Transverse colon (tissue), 4 donors: ENCODE measurements at regions not wholly inside any gene's neighbourhood (a gene's known extent, or its start where the extent isn't known, plus 50 kb on each side); places are given as distances from the start of the nearest gene placed in this dataset.

Experiments used
- CTCF ChIP-seq, 5 experiments: fragments of 200-600 bp in 3 of 5; fragments of 450-650 bp in 2 of 5; sonication (generic) in 3 of 5; IDR thresholded peaks; 1 replicate in 2 of 5; 2 replicates in 3 of 5; pipeline ENCODE4 v1.5.1; 2016 to 2017; ENCODE audit warnings: antibody characterized with exemption in 5 of 5, inconsistent platforms in 3 of 5, mild to moderate bottlenecking in 2 of 5, moderate library complexity in 1 of 5
- POLR2A ChIP-seq: fragments of 450-650 bp; IDR thresholded peaks from one replicate; pipeline ENCODE4 v1.6.1; 2016; ENCODE audit warnings: antibody characterized with exemption, mild to moderate bottlenecking, moderate library complexity
- POLR2AphosphoS5 ChIP-seq, 3 donors: sonication (generic); formaldehyde crosslinking; IDR thresholded peaks; one replicate each; pipeline ENCODE4 v1.6.1; 2016; ENCODE audit warnings: antibody characterized with exemption in 3 of 3

GRCh38 chr1:8122477-8123407 lies 96.6 kb upstream of the ERRFI1 start:
- TF ChIP-seq CTCF (IDR thresholded peaks at IDR 0.05) (no peak), POLR2A (no peak), POLR2AphosphoS5 (IDR thresholded peaks at IDR 0.05) (peak in 2 of 3 donors; percentile 15 to 39)
